Transverse colon (tissue), 4 donors: ENCODE measurements at regions not wholly inside any gene's neighbourhood (a gene's known extent, or its start where the extent isn't known, plus 50 kb on each side); places are given as distances from the start of the nearest gene placed in this dataset.

Source experiments
- DNase-seq: peaks from one replicate; pipeline ENCODE4 v3.0.0-alpha.2; 2019
- H3K27ac ChIP-seq, 4 donors: fragments of 200-600 bp; sonication (generic); 2 replicates each; pipeline ENCODE4 v1.5.1; 2016 to 2018; ENCODE audit warnings: inconsistent platforms in 4 of 4
- H3K27me3 ChIP-seq: fragments of 200-600 bp; sonication (generic); 2 replicates; pipeline ENCODE4 v1.5.1; 2017; ENCODE audit warnings: inconsistent platforms
- H3K36me3 ChIP-seq, 4 donors: fragments of 200-600 bp; sonication (generic); 2 replicates each; pipeline ENCODE4 v1.5.1; 2017 to 2019; ENCODE audit warnings: inconsistent platforms in 4 of 4
- H3K4me1 ChIP-seq, 4 donors: fragments of 200-600 bp; sonication (generic); 2 replicates each; pipeline ENCODE4 v1.5.1; 2017 to 2020; ENCODE audit warnings: inconsistent platforms in 4 of 4
- H3K4me3 ChIP-seq, 4 donors: fragments of 200-600 bp; sonication (generic); 1 replicate in 1 of 4; 2 replicates in 3 of 4; pipeline versions ENCODE4 v1.5.1 to v1.6.1; 2017 to 2019; ENCODE audit warnings: inconsistent platforms in 4 of 4
- H3K9me3 ChIP-seq, 2 donors: fragments of 200-600 bp; sonication (generic); 2 replicates each; pipeline ENCODE4 v1.5.1; 2017 to 2019; ENCODE audit warnings: inconsistent platforms in 2 of 2
- EP300 ChIP-seq: sonication (generic); formaldehyde crosslinking; IDR thresholded peaks from one replicate; pipeline ENCODE4 v1.6.1; 2017; ENCODE audit warnings: antibody characterized with exemption, low read depth
- POLR2A ChIP-seq: fragments of 450-650 bp; IDR thresholded peaks from one replicate; pipeline ENCODE4 v1.6.1; 2016; ENCODE audit warnings: antibody characterized with exemption, mild to moderate bottlenecking, moderate library complexity
- POLR2AphosphoS5 ChIP-seq, 3 donors: sonication (generic); formaldehyde crosslinking; IDR thresholded peaks; one replicate each; pipeline ENCODE4 v1.6.1; 2016; ENCODE audit warnings: antibody characterized with exemption in 3 of 3
- WGBS, 2 donors: methylation state at CpG; one replicate each; pipeline ENCODE4 v1.1.5; 2018; ENCODE audit warnings: low coverage in 1 of 2; 5-methylcytosine and 5-hydroxymethylcytosine counted together
- in situ Hi-C, 4 donors: fragments of 200-750 bp; cut with MboI; loops; one replicate each; pipeline versions ENCODE4 v1.15.0 to v1.15.1; 2017; ENCODE audit warnings: low sequenced_read_pairs in 3 of 4, low pct_ligation_motif_present in 1 of 4, low pct_unique_long_range_greater_than_20kb in 1 of 4
- intact Hi-C: fragments of 100-400 bp; cut with DNase I; formaldehyde crosslinking; loops from one replicate; pipeline ENCODE4 v1.15.1; 2023; ENCODE audit warnings: low total_unique reads
- TF ChIP-seq, protein P1 (sequence below), 5 experiments: fragments of 200-600 bp in 3 of 5; fragments of 450-650 bp in 2 of 5; sonication (generic) in 3 of 5; IDR thresholded peaks; 1 replicate in 2 of 5; 2 replicates in 3 of 5; pipeline ENCODE4 v1.5.1; 2016 to 2017; ENCODE audit warnings: antibody characterized with exemption in 5 of 5, inconsistent platforms in 3 of 5, mild to moderate bottlenecking in 2 of 5, moderate library complexity in 1 of 5

DNA sequence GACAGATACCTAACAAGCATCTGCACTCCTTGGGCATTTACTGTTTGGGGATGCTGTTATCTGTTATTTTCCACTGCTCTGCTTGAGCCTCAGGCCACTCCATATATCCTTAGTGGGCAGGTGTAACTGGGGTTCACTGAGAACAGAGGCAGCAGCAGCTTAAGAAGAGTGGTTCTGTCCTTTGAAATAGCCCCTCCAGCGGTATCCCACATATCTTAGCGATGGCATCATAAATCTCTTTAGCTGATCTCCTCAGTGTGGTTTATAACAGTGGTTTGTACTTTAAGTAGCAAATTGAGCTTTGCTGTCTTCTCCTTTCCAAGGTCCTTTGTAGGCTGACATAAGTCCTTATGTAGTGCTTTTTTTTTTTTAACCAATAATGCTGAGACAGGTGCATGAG lies 79.7 kb upstream of the RPRM start:
- Histone ChIP-seq H3K27ac (no peak overlapping the region), H3K36me3 (no peaks in the 10 kb centered on the region), H3K9me3 (no peaks in the 10 kb centered on the region), H3K27me3 (no peaks in the 10 kb centered on the region), H3K4me1 (no peaks in the 10 kb centered on the region), H3K4me3 (no peak overlapping the region)
- no peak for DNase-seq
- in situ Hi-C loops = no loop called here
- TF ChIP-seq EP300 = no peak
- TF ChIP-seq, protein P1, sequence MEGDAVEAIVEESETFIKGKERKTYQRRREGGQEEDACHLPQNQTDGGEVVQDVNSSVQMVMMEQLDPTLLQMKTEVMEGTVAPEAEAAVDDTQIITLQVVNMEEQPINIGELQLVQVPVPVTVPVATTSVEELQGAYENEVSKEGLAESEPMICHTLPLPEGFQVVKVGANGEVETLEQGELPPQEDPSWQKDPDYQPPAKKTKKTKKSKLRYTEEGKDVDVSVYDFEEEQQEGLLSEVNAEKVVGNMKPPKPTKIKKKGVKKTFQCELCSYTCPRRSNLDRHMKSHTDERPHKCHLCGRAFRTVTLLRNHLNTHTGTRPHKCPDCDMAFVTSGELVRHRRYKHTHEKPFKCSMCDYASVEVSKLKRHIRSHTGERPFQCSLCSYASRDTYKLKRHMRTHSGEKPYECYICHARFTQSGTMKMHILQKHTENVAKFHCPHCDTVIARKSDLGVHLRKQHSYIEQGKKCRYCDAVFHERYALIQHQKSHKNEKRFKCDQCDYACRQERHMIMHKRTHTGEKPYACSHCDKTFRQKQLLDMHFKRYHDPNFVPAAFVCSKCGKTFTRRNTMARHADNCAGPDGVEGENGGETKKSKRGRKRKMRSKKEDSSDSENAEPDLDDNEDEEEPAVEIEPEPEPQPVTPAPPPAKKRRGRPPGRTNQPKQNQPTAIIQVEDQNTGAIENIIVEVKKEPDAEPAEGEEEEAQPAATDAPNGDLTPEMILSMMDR (IDR thresholded peaks at IDR 0.05) = no peak
- TF ChIP-seq POLR2A = no peak
- TF ChIP-seq POLR2AphosphoS5 (IDR thresholded peaks at IDR 0.05) = no peak
- 65 to 71% methylated on average over 2 of the region's 2 CpGs for WGBS, 2 donors
- intact Hi-C loops = no loop called here

DNA sequence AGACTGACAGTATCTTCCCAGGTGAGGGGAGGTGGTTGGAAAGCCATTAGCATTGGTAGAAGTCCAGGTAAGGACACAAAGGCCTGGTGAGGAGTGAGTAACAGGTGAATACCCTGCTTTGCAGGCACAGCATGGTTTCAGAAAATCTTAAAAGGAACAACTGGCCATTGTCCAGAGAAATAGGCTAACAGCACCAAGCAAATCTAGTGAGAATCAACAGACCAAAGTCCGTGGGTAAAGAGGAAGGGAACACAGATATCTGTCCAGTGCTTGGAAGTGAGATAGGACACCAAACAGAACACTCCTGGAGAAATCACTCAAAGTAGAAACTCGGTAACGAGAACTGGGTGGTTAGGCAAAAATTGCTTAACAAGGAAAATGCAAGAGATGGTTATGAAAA lies 88.8 kb upstream of the RPRM start:
- no peaks in the 10 kb centered on the region for H3K4me1 ChIP-seq
- 42 to 76% methylated on average over 2 to 3 of the region's 3 CpGs for WGBS, 2 donors

DNA sequence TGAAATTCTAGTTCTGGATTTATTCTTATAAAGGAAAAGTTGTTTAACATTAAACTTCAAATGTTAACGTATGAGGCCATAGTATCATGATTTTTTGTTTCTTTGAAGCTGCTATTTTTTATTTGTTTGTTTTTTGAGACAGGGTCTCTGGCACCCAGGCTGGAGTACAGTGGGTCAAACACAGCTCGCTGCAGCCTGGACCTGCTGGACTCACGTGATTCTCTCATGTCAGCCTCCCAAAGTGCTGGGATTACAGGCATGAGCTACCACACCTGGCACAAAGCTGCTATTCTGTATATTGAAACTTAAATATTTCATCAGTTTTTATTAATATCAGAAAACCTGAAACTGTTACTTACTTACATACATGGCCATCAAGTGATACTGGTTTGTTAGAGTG lies 89.5 kb upstream of the RPRM start:
- no peaks in the 10 kb centered on the region for H3K9me3 ChIP-seq
- H3K27ac ChIP-seq = no peak overlapping the region
- in situ Hi-C loops = no loop called here
- no peaks in the 10 kb centered on the region for H3K36me3 ChIP-seq
- no peak for DNase-seq
- TF ChIP-seq POLR2AphosphoS5 (IDR thresholded peaks at IDR 0.05) (no peak), POLR2A (no peak)
- 50 to 53% methylated on average over 3 of the region's 3 CpGs for WGBS, 2 donors
- H3K27me3 ChIP-seq = no peaks in the 10 kb centered on the region
- intact Hi-C loops = no loop called here
- H3K4me3 ChIP-seq = no peak overlapping the region
- H3K4me1 ChIP-seq = no peaks in the 10 kb centered on the region

More for the DNA sequence above, 88.8 kb upstream of the RPRM start:
- H3K9me3 ChIP-seq = no peaks in the 10 kb centered on the region
- H3K27me3 ChIP-seq = no peaks in the 10 kb centered on the region
- intact Hi-C loops = no loop called here
- in situ Hi-C loops = no loop called here
- no peak for DNase-seq
- TF ChIP-seq POLR2AphosphoS5 (IDR thresholded peaks at IDR 0.05) = no peak
- TF ChIP-seq EP300 = no peak
- TF ChIP-seq, protein P1 (IDR thresholded peaks at IDR 0.05) = no peak
- no peak for TF ChIP-seq POLR2A
- H3K27ac ChIP-seq = no peak overlapping the region
- no peak overlapping the region for H3K4me3 ChIP-seq
- no peaks in the 10 kb centered on the region for H3K36me3 ChIP-seq

DNA sequence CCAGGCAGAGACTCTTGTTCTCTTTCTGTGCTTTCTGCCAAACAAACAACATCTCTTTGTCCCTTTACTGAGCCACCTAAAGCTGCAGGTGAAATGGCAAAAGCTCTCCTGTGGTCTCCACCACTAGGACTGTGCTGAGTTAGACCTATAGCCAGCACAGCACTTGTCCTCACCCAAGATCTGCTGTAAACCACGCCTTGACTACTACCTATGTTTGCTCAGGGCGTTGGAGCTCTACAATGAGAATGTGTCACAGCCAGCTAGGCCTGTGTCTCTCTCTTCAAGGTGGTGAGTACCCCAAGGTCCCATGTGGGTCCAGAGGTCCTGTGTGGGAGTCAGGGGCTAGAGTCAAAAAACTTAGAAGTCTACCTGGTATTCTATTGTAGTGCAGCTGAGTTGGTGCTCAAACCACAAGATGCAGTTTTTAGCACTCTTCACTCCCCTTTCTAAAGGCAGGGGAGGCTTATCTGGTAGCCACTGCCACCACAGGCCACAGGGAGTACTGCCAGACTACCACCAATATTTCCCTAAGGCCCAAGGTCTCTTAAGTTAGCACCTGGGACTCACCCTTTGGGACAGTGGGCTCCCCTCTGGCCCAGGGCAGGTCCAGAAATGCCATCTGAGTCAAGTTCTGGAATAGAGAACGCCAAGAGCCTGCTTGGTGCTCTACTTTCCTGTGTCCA lies 96.8 kb upstream of the RPRM start:
- Histone ChIP-seq H3K4me3 (no peak overlapping the region), H3K27me3 (no peaks in the 10 kb centered on the region), H3K4me1 (no peaks in the 10 kb centered on the region), H3K36me3 (no peaks in the 10 kb centered on the region), H3K27ac (no peak overlapping the region), H3K9me3 (no peaks in the 10 kb centered on the region)
- in situ Hi-C loops (no loop called here), intact Hi-C loops (no loop called here)
- TF ChIP-seq POLR2AphosphoS5 (IDR thresholded peaks at IDR 0.05) = no peak
- TF ChIP-seq, protein P1 (IDR thresholded peaks at IDR 0.05) = no peak
- TF ChIP-seq EP300 = no peak
- no peak for TF ChIP-seq POLR2A
- no peak for DNase-seq
- 46% methylated on average over 3 of the region's 3 CpGs; no CpG with 5 or more reads in 1 of the 2 donors for WGBS, 2 donors

DNA sequence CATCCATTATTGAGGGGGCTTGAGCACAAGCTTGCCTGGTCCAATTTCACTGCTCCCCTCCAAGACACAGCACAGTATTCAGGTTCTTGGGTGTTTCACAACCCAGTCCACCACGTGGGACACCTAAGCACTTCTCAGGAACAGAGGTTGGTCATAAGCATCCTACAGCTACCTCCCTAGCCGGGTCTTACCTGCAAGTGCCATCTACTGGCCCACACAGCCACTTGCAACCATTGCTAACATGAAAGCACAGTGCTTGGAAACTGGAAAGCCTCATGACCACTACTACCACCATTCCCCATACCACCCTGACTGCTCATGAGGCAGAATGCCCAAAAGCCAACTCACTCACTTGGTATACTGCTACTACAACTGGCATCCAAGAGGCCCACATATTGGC lies 105.7 kb upstream of the RPRM start:
- intact Hi-C loops (no loop called here), in situ Hi-C loops (no loop called here)
- TF ChIP-seq POLR2A = no peak
- no peak for TF ChIP-seq EP300
- TF ChIP-seq POLR2AphosphoS5 (IDR thresholded peaks at IDR 0.05) = no peak
- TF ChIP-seq, protein P1 (IDR thresholded peaks at IDR 0.05) = no peak
- H3K36me3 ChIP-seq = no peaks in the 10 kb centered on the region
- H3K27me3 ChIP-seq = no peaks in the 10 kb centered on the region
- no peak overlapping the region for H3K27ac ChIP-seq
- no peaks in the 10 kb centered on the region for H3K4me1 ChIP-seq
- no peak for DNase-seq
- 44% methylated on average over 2 of the region's 2 CpGs; no CpG with 5 or more reads in 1 of the 2 donors for WGBS, 2 donors
- peaks cover 0 to 3% of the 10 kb centered on the region in 2 donors for H3K9me3 ChIP-seq
- H3K4me3 ChIP-seq = no peak overlapping the region
